Activated CD8-positive, alpha-beta T cell treated with anti-CD3 and anti-CD28 coated beads for 36 hours (primary cell): ENCODE measurements at regions not wholly inside any gene's neighbourhood (a gene's known extent, or its start where the extent isn't known, plus 50 kb on each side); places are given as distances from the start of the nearest gene placed in this dataset.

Experiments used
- ATAC-seq: fragments of 200-7000 bp; cut with Tn5 transposase; one replicate; pipeline ENCODE4 v1.10.0; 2021; ENCODE audit warnings: mild to moderate bottlenecking, moderate library complexity
- CTCF ChIA-PET: fragments of 350-600 bp; sonication (Branson Sonifier 250); formaldehyde crosslinking; loops from one replicate; lab custom pipeline; 2021; ENCODE audit warnings: antibody characterized with exemption; lab: Charles Lee
- POLR2A ChIA-PET: fragments of 350-600 bp; sonication (Branson Sonifier 250); formaldehyde crosslinking; loops from one replicate; lab custom pipeline; 2021; ENCODE audit warnings: antibody characterized with exemption; lab: Charles Lee
- DNase-seq: peaks from one replicate; pipeline ENCODE4 v3.0.0-alpha.2; 2020
- H3K27ac Mint-ChIP-seq: one replicate; pipeline ENCODE4 v1.8.0; 2021; ENCODE audit warnings: mild to moderate bottlenecking, mixed read lengths
- H3K27me3 Mint-ChIP-seq: one replicate; pipeline ENCODE4 v1.8.0; 2021; ENCODE audit warnings: mixed read lengths
- H3K36me3 Mint-ChIP-seq: one replicate; pipeline ENCODE4 v1.8.0; 2021; ENCODE audit warnings: low read depth, mixed read lengths
- H3K4me1 Mint-ChIP-seq: one replicate; pipeline ENCODE4 v1.8.0; 2021; ENCODE audit warnings: low read depth, mixed read lengths
- H3K4me3 Mint-ChIP-seq: one replicate; pipeline ENCODE4 v1.8.0; 2021; ENCODE audit warnings: mild to moderate bottlenecking, moderate library complexity, mixed read lengths
- H3K9me3 Mint-ChIP-seq: one replicate; pipeline ENCODE4 v1.8.0; 2021; ENCODE audit warnings: mixed read lengths
- CTCF ChIP-seq: fragments of 200-600 bp; IDR thresholded peaks from one replicate; pipeline ENCODE4 v1.8.0; 2022; ENCODE audit warnings: antibody characterized with exemption, mild to moderate bottlenecking
- intact Hi-C: fragments of 100-400 bp; cut with micrococcal nuclease; formaldehyde crosslinking; loops from one replicate; pipeline ENCODE4 v1.10.0; 2022

GRCh38 chr4:32551943-32552342 is 1831.8 kb downstream of the PCDH7 start:
- ATAC-seq (no peak), DNase-seq (no peak)
- Mint-ChIP-seq H3K9me3 (peaks cover 2% of the 10 kb centered on the region), H3K27me3 (no peaks in the 10 kb centered on the region), H3K4me1 (no peaks in the 10 kb centered on the region), H3K36me3 (no peaks in the 10 kb centered on the region), H3K27ac (no peak overlapping the region), H3K4me3 (no peak overlapping the region)
- intact Hi-C loops: no loop called here
- no peak for TF ChIP-seq CTCF
- POLR2A ChIA-PET: no interaction called here
- CTCF ChIA-PET: no interaction called here

- ChIA-PET POLR2A (no interaction called here), CTCF (interaction anchor here (0.8 kb wide), 1 partner anchor 18 kb away, joined by 3 read pairs; no protein-coding TSS in a partner anchor)
- H3K4me1 Mint-ChIP-seq: no peaks in the 10 kb centered on the region
Observed at GRCh38 chr4:32560306-32560705, 1840.1 kb downstream of the PCDH7 start.

GRCh38 chr4:32562010-32562409 is 1841.8 kb downstream of the PCDH7 start:
- H3K27ac Mint-ChIP-seq: no peak overlapping the region
- ChIA-PET CTCF (no interaction called here), POLR2A (no interaction called here)
- intact Hi-C loops: no loop called here
- ATAC-seq (no peak), DNase-seq (no peak)
- H3K36me3 Mint-ChIP-seq: no peaks in the 10 kb centered on the region
- peaks cover 2% of the 10 kb centered on the region for H3K9me3 Mint-ChIP-seq
- no peak for TF ChIP-seq CTCF
- no peak overlapping the region for H3K4me3 Mint-ChIP-seq
- no peaks in the 10 kb centered on the region for H3K27me3 Mint-ChIP-seq
- no peaks in the 10 kb centered on the region for H3K4me1 Mint-ChIP-seq

More at GRCh38 chr4:32560306-32560705, 1840.1 kb downstream of the PCDH7 start:
- H3K9me3 Mint-ChIP-seq: peaks cover 2% of the 10 kb centered on the region
- no peak for DNase-seq
- H3K27me3 Mint-ChIP-seq: no peaks in the 10 kb centered on the region
- H3K36me3 Mint-ChIP-seq: no peaks in the 10 kb centered on the region
- intact Hi-C loops: no loop called here
- no peak for ATAC-seq
- TF ChIP-seq CTCF: no peak
- H3K4me3 Mint-ChIP-seq: no peak overlapping the region
- H3K27ac Mint-ChIP-seq: no peak overlapping the region

GRCh38 chr4:32564626-32565025 is 1844.5 kb downstream of the PCDH7 start:
- Mint-ChIP-seq H3K9me3 (peaks cover 5% of the 10 kb centered on the region), H3K4me1 (no peaks in the 10 kb centered on the region), H3K27ac (no peak overlapping the region), H3K27me3 (no peaks in the 10 kb centered on the region), H3K36me3 (no peaks in the 10 kb centered on the region), H3K4me3 (no peak overlapping the region)
- intact Hi-C loops: no loop called here
- CTCF ChIA-PET: no interaction called here
- POLR2A ChIA-PET: no interaction called here
- TF ChIP-seq CTCF: no peak
- DNase-seq (no peak), ATAC-seq (no peak)

DNA sequence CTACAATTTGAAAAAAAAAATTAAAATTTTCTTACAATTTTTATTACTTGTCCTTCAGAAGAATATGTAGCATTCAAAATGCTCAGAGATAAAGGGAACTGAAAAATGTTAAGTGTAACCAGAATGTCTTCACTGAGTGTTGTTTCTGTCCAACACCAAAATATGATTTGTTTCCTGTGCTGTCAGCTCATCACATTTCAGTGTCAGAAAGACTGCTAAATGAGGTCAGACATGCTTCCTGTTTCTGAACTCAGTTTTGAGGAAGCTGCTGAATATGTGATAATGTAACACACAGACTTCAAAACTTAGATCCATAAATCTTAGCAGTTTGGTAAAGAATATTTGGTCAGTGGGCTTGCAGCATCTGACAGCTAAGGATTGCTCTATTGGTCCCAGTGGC is 1849.7 kb downstream of the PCDH7 start:
- peaks cover 9% of the 10 kb centered on the region for H3K9me3 Mint-ChIP-seq
- intact Hi-C loops: no loop called here
- no peaks in the 10 kb centered on the region for H3K4me1 Mint-ChIP-seq
- CTCF ChIA-PET: no interaction called here
- POLR2A ChIA-PET: no interaction called here
- DNase-seq: no peak
- no peaks in the 10 kb centered on the region for H3K36me3 Mint-ChIP-seq
- no peak overlapping the region for H3K27ac Mint-ChIP-seq
- H3K27me3 Mint-ChIP-seq: no peaks in the 10 kb centered on the region
- no peak for TF ChIP-seq CTCF
- ATAC-seq: no peak
- no peak overlapping the region for H3K4me3 Mint-ChIP-seq
